Neural progenitor cell (in vitro differentiated cells): ENCODE measurements at regions not wholly inside any gene's neighbourhood (a gene's known extent, or its start where the extent isn't known, plus 50 kb on each side); places are given as distances from the start of the nearest gene placed in this dataset.

ENCODE experiments used
- DNase-seq: peaks from one replicate; pipeline ENCODE4 v3.0.0-alpha.2; 2016; ENCODE audit warnings: low spot score
- H2AFZ ChIP-seq: fragments of 200-600 bp; sonication (generic); replicated peaks from 2 replicates; pipeline ENCODE4 v1.6.1; 2016; ENCODE audit warnings: antibody characterized with exemption
- H3F3A ChIP-seq: fragments of 200-600 bp; sonication (generic); 2 replicates; pipeline ENCODE4 v1.6.1; 2016; ENCODE audit warnings: antibody characterized with exemption, low read depth
- H3K27ac ChIP-seq: fragments of 200-600 bp; sonication (generic); 2 replicates; pipeline ENCODE4 v1.5.1; 2016; ENCODE audit warnings: mild to moderate bottlenecking
- H3K27me3 ChIP-seq: fragments of 200-600 bp; sonication (generic); 2 replicates; pipeline ENCODE4 v1.6.1; 2016; ENCODE audit warnings: mild to moderate bottlenecking, moderate library complexity
- H3K36me3 ChIP-seq: fragments of 200-600 bp; sonication (generic); 2 replicates; pipeline ENCODE4 v1.5.1; 2016
- H3K4me1 ChIP-seq: fragments of 200-600 bp; sonication (generic); 2 replicates; pipeline ENCODE4 v1.6.1; 2016; ENCODE audit warnings: mixed run types
- H3K4me2 ChIP-seq: fragments of 200-600 bp; sonication (generic); 2 replicates; pipeline ENCODE4 v1.6.1; 2016
- H3K4me3 ChIP-seq: fragments of 200-600 bp; sonication (generic); 2 replicates; pipeline ENCODE4 v1.5.1; 2016
- H3K79me2 ChIP-seq: fragments of 200-600 bp; sonication (generic); 2 replicates; pipeline ENCODE4 v1.6.1; 2016; ENCODE audit warnings: low read depth
- H3K9ac ChIP-seq: fragments of 200-600 bp; sonication (generic); 2 replicates; pipeline ENCODE4 v1.6.1; 2016
- H3K9me3 ChIP-seq: fragments of 200-600 bp; sonication (generic); 2 replicates; pipeline ENCODE4 v1.5.1; 2016; ENCODE audit warnings: low read depth
- H4K20me1 ChIP-seq: fragments of 200-600 bp; sonication (generic); 2 replicates; pipeline ENCODE4 v1.6.1; 2016; ENCODE audit warnings: low read depth
- H3K27ac Mint-ChIP-seq: 3 replicates; pipeline ENCODE4 v1.8.0; 2021; ENCODE audit warnings: mixed read lengths
- H3K27me3 Mint-ChIP-seq: 2 replicates; pipeline ENCODE4 v1.8.0; 2022; ENCODE audit warnings: low read depth, mild to moderate bottlenecking, inconsistent platforms, moderate library complexity, mixed read lengths; ENCODE audit not compliant: insufficient read depth
- H3K36me3 Mint-ChIP-seq: 3 replicates; pipeline ENCODE4 v1.8.0; 2021; ENCODE audit warnings: mixed read lengths
- H3K4me1 Mint-ChIP-seq: 3 replicates; pipeline ENCODE4 v1.8.0; 2021; ENCODE audit warnings: mixed read lengths
- H3K4me3 Mint-ChIP-seq: 3 replicates; pipeline ENCODE4 v1.8.0; 2021; ENCODE audit warnings: mild to moderate bottlenecking, moderate library complexity, mixed read lengths
- H3K9me3 Mint-ChIP-seq: 3 replicates; pipeline ENCODE4 v1.8.0; 2020; ENCODE audit warnings: mixed read lengths
- CTCF ChIP-seq: fragments of 200-600 bp; sonication (generic); IDR thresholded peaks from 2 replicates; pipeline ENCODE4 v1.5.1; 2017; ENCODE audit warnings: antibody characterized with exemption, mild to moderate bottlenecking
- EZH2 ChIP-seq: fragments of 200-600 bp; sonication (generic); IDR thresholded peaks from 2 replicates; pipeline ENCODE4 v1.6.1; 2017; ENCODE audit warnings: antibody characterized with exemption, mild to moderate bottlenecking, moderate library complexity
- EZH2phosphoT487 ChIP-seq: fragments of 200-600 bp; sonication (generic); IDR thresholded peaks from 2 replicates; pipeline ENCODE4 v1.6.1; 2017; ENCODE audit warnings: antibody characterized with exemption

- Histone ChIP-seq H2AFZ (no peak overlapping the region), H3K4me3 (no peak overlapping the region), H3K79me2 (no peaks in the 10 kb centered on the region), H4K20me1 (no peaks in the 10 kb centered on the region), H3K4me1 (no peaks in the 10 kb centered on the region), H3K9ac (no peak overlapping the region), H3K27ac (no peak overlapping the region), H3F3A (no peaks in the 10 kb centered on the region), H3K4me2 (no peak overlapping the region), H3K36me3 (no peaks in the 10 kb centered on the region), H3K9me3 (no peaks in the 10 kb centered on the region), H3K27me3 (no peaks in the 10 kb centered on the region)
- H3K4me3 Mint-ChIP-seq, result no peak overlapping the region
- H3K27me3 Mint-ChIP-seq, result no peaks in the 10 kb centered on the region
- TF ChIP-seq EZH2phosphoT487 (no peak), CTCF (no peak), EZH2 (no peak)
- DNase-seq, result no peak
- H3K4me1 Mint-ChIP-seq, result no peaks in the 10 kb centered on the region
- H3K27ac Mint-ChIP-seq, result no peak overlapping the region
- no peaks in the 10 kb centered on the region for H3K36me3 Mint-ChIP-seq
- H3K9me3 Mint-ChIP-seq, result peaks cover 4% of the 10 kb centered on the region
These were observed 96.2 kb downstream of the GLRX3 start for GRCh38 chr10:130232166-130233034.

- Mint-ChIP-seq H3K27ac (no peak overlapping the region), H3K9me3 (peaks cover 4% of the 10 kb centered on the region), H3K27me3 (no peaks in the 10 kb centered on the region), H3K4me1 (no peaks in the 10 kb centered on the region), H3K36me3 (no peaks in the 10 kb centered on the region), H3K4me3 (no peak overlapping the region)
- no peaks in the 10 kb centered on the region for H4K20me1 ChIP-seq
- H3K4me3 ChIP-seq, result no peak overlapping the region
- no peaks in the 10 kb centered on the region for H3K79me2 ChIP-seq
- TF ChIP-seq EZH2phosphoT487, result no peak
- no peak for TF ChIP-seq CTCF
- no peak for TF ChIP-seq EZH2
- no peak overlapping the region for H3K27ac ChIP-seq
- H3K9me3 ChIP-seq, result no peaks in the 10 kb centered on the region
- H3K27me3 ChIP-seq, result no peaks in the 10 kb centered on the region
- no peak overlapping the region for H3K4me2 ChIP-seq
- no peaks in the 10 kb centered on the region for H3F3A ChIP-seq
- no peak overlapping the region for H3K9ac ChIP-seq
- no peak for DNase-seq
- H2AFZ ChIP-seq, result no peak overlapping the region
- H3K36me3 ChIP-seq, result no peaks in the 10 kb centered on the region
- no peaks in the 10 kb centered on the region for H3K4me1 ChIP-seq
These were observed 96.8 kb downstream of the GLRX3 start for GRCh38 chr10:130233035-130233360.

- no peaks in the 10 kb centered on the region for H3K4me1 Mint-ChIP-seq
- no peaks in the 10 kb centered on the region for H3K27me3 Mint-ChIP-seq
- H4K20me1 ChIP-seq, result no peaks in the 10 kb centered on the region
- no peak for TF ChIP-seq CTCF
- TF ChIP-seq EZH2phosphoT487, result no peak
- no peak for TF ChIP-seq EZH2
- H3K4me1 ChIP-seq, result no peaks in the 10 kb centered on the region
- H3K4me3 ChIP-seq, result no peak overlapping the region
- H3K27ac Mint-ChIP-seq, result no peak overlapping the region
- peaks cover 2% of the 10 kb centered on the region for H3K9me3 Mint-ChIP-seq
- no peaks in the 10 kb centered on the region for H3F3A ChIP-seq
- no peak overlapping the region for H3K4me2 ChIP-seq
- no peaks in the 10 kb centered on the region for H3K27me3 ChIP-seq
- H3K36me3 ChIP-seq, result no peaks in the 10 kb centered on the region
- H3K79me2 ChIP-seq, result no peaks in the 10 kb centered on the region
- no peak for DNase-seq
- H3K9ac ChIP-seq, result no peak overlapping the region
- no peaks in the 10 kb centered on the region for H3K36me3 Mint-ChIP-seq
- H3K9me3 ChIP-seq, result no peaks in the 10 kb centered on the region
- H3K4me3 Mint-ChIP-seq, result no peak overlapping the region
- H2AFZ ChIP-seq, result no peak overlapping the region
- H3K27ac ChIP-seq, result no peak overlapping the region
These were observed 97.2 kb downstream of the GLRX3 start for GRCh38 chr10:130233426-130233825.
